Ovary (tissue), 7 donors: ENCODE measurements at regions not wholly inside any gene's neighbourhood (a gene's known extent, or its start where the extent isn't known, plus 50 kb on each side); places are given as distances from the start of the nearest gene placed in this dataset.
"Not testable (repeated sequence)": the region's sequence is repeated elsewhere in the genome, so short reads cannot be mapped to it uniquely, and the experiment has no call there.

Experiments
- DNase-seq, 5 donors: peaks; one replicate each; pipeline ENCODE4 v3.0.0-alpha.2; 2019 to 2020
- H3K27ac ChIP-seq, 2 donors: fragments of 200-600 bp; one replicate each; pipeline versions ENCODE4 v1.5.1 to v1.8.0; 2019 to 2022
- H3K27me3 ChIP-seq: fragments of 200-600 bp; one replicate; pipeline ENCODE4 v1.8.0; 2022
- H3K36me3 ChIP-seq: fragments of 200-600 bp; sonication (generic); one replicate; pipeline ENCODE4 v1.5.1; 2019
- H3K4me1 ChIP-seq: one replicate; pipeline ENCODE4 v1.8.1; 2013; ENCODE audit warnings: mild to moderate bottlenecking, moderate library complexity; ENCODE audit not compliant: insufficient read depth
- H3K4me3 ChIP-seq: fragments of 200-600 bp; sonication (generic); one replicate; pipeline ENCODE4 v1.5.1; 2017
- H3K9me3 ChIP-seq, 2 donors: fragments of 200-600 bp in 1 of 2; sonication (generic) in 1 of 2; one replicate each; pipeline versions ENCODE4 v1.5.1 to v1.8.1; 2013 to 2019; ENCODE audit warnings: mild to moderate bottlenecking in 1 of 2, moderate library complexity in 1 of 2
- EP300 ChIP-seq: sonication (generic); formaldehyde crosslinking; IDR thresholded peaks from one replicate; pipeline ENCODE4 v1.6.1; 2017; ENCODE audit warnings: antibody characterized with exemption
- POLR2A ChIP-seq: fragments of 450-650 bp; IDR thresholded peaks from one replicate; pipeline ENCODE4 v1.6.1; 2017; ENCODE audit warnings: antibody characterized with exemption, mild to moderate bottlenecking, moderate library complexity
- WGBS, 3 donors: extraction: QIAGEN DNeasy Blood & Tissue Kit in 1 of 3; methylation state at CpG; one replicate each; pipeline versions ENCODE4 v1.1.5 to v1.1.7; 2013 to 2017; 5-methylcytosine and 5-hydroxymethylcytosine counted together
- intact Hi-C, 4 donors: fragments of 100-400 bp; cut with DNase I; formaldehyde crosslinking; loops; one replicate each; pipeline versions ENCODE4 v1.11.0 to v1.15.1; 2022 to 2023
- TF ChIP-seq, protein P1 (sequence below), 3 donors: fragments of 450-650 bp in 2 of 3; fragments of 200-600 bp in 1 of 3; IDR thresholded peaks; one replicate each; pipeline versions ENCODE4 v1.5.1 to v1.8.0; 2016 to 2022; ENCODE audit warnings: antibody characterized with exemption in 3 of 3, mild to moderate bottlenecking in 1 of 3
- donor health status: DM: no; HTN: no; CAD: no; lungs with moderate emphysema.
- donor health status: DM: no; HTN: no; CAD: no.
- donor health status: Bipolar disorder and iron deficiency.
- donor health status: DM: no; HTN: no; CAD: no.
- donor health status: DM: yes; HTN: yes; CAD: no.

DNA sequence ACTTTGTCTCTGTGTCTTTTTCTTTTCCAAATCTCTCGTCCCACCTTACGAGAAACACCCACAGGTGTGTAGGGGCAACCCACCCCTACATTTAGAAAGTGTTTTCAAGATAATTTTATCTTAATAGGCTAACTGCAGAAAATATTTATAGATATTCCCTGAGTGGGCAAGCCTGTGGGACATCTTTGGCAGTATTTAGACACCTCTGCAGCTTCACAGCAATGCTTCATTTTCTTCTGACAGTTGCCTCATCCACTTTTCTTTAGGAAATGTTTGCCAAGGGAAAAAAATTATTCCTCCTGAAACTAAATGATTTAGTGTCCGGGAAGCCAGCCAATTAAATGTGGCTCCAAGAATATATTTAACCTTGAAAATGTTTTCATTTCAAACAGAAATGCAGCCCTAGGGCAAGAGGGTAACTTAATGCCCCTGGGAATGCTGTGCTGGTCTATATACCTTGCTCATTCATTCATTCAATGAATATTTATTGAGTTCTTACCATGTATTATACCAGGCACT is 290.4 kb downstream of the ABCC12 start:
- TF ChIP-seq, protein P1, sequence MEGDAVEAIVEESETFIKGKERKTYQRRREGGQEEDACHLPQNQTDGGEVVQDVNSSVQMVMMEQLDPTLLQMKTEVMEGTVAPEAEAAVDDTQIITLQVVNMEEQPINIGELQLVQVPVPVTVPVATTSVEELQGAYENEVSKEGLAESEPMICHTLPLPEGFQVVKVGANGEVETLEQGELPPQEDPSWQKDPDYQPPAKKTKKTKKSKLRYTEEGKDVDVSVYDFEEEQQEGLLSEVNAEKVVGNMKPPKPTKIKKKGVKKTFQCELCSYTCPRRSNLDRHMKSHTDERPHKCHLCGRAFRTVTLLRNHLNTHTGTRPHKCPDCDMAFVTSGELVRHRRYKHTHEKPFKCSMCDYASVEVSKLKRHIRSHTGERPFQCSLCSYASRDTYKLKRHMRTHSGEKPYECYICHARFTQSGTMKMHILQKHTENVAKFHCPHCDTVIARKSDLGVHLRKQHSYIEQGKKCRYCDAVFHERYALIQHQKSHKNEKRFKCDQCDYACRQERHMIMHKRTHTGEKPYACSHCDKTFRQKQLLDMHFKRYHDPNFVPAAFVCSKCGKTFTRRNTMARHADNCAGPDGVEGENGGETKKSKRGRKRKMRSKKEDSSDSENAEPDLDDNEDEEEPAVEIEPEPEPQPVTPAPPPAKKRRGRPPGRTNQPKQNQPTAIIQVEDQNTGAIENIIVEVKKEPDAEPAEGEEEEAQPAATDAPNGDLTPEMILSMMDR (IDR thresholded peaks at IDR 0.05): no peak
- TF ChIP-seq POLR2A: no peak
- TF ChIP-seq EP300: no peak
- H3K27me3 ChIP-seq: no peaks in the 10 kb centered on the region
- no peaks in the 10 kb centered on the region for H3K9me3 ChIP-seq
- H3K36me3 ChIP-seq: no peaks in the 10 kb centered on the region
- no peak overlapping the region for H3K4me3 ChIP-seq
- no peak overlapping the region for H3K27ac ChIP-seq
- no peak for DNase-seq
- WGBS, 3 donors: 23 to 41% (median 29%) methylated on average over 3 of the region's 3 CpGs
- intact Hi-C loops: no loop called here
- no peaks in the 10 kb centered on the region for H3K4me1 ChIP-seq

DNA sequence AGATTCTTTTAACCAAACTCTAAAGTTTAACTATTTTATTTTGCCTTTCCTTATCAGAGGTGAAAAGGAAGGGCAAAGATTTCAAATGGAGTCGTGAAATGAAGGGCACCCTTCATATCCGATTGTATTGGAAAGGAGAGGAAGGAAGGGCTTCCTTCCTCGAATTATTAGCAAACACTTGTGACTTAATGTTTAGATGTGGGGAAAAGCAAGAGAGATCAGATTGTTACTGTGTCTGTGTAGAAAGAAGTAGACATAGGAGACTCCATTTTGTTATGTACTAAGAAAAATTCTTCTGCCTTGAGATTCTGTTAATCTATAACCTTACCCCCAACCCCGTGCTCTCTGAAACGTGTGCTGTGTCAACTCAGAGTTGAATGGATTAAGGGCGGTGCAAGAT is 291.5 kb downstream of the ABCC12 start:
- H3K4me1 ChIP-seq, DNase-seq, H3K27ac ChIP-seq, H3K27me3 ChIP-seq, H3K36me3 ChIP-seq, H3K9me3 ChIP-seq, intact Hi-C loops, H3K4me3 ChIP-seq: not testable (repeated sequence)
- 59 to 66% (median 60%) methylated on average over 6 of the region's 6 CpGs for WGBS, 3 donors

DNA sequence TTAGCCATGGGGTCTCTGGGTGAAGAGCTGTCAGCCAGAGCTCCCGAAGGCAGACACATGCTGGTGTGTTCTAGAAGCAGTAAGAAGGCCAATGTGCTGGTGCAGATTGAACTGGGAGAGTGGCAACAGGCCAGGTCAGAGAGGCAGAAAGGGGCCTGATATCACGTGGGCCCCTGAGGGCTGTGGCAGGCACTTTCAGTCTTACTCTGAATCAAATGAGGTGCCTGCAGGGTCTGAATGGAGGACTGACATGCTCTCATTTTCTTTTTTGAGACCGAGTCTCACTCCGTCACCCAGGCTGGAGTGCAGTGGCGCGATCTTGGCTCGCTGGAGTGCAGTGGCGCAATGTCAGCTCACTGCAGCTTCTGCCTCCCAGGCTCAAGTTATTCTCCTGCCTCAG is 293.8 kb downstream of the ABCC12 start:
- H3K9me3 ChIP-seq: no peaks in the 10 kb centered on the region
- H3K4me3 ChIP-seq: no peak overlapping the region
- DNase-seq: no peak
- no peaks in the 10 kb centered on the region for H3K27me3 ChIP-seq
- intact Hi-C loops: no loop called here
- H3K27ac ChIP-seq: no peak overlapping the region
- no peaks in the 10 kb centered on the region for H3K36me3 ChIP-seq
- WGBS, 3 donors: 91 to 95% (median 94%) methylated on average over 8 of the region's 8 CpGs
- no peaks in the 10 kb centered on the region for H3K4me1 ChIP-seq
- TF ChIP-seq, protein P1 (IDR thresholded peaks at IDR 0.05): no peak
- no peak for TF ChIP-seq EP300
- TF ChIP-seq POLR2A: no peak

GRCh38 chr16:47858333-47858982 is 297.3 kb downstream of the ABCC12 start:
- H3K4me1 ChIP-seq: no peaks in the 10 kb centered on the region
- H3K36me3 ChIP-seq: no peaks in the 10 kb centered on the region
- WGBS, 3 donors: 12 to 22% (median 15%) methylated on average over 9 of the region's 9 CpGs
- H3K4me3 ChIP-seq: no peak overlapping the region
- no peak overlapping the region for H3K27ac ChIP-seq
- intact Hi-C loops: no loop called here
- TF ChIP-seq EP300 (no peak), POLR2A (no peak)
- TF ChIP-seq, protein P1 (IDR thresholded peaks at IDR 0.05): no peak
- DNase-seq: no peak
- H3K27me3 ChIP-seq: no peaks in the 10 kb centered on the region
- peaks cover 0 to 3% of the 10 kb centered on the region in 2 donors for H3K9me3 ChIP-seq

- Histone ChIP-seq H3K27ac (no peak overlapping the region), H3K4me1 (no peaks in the 10 kb centered on the region), H3K9me3 (peaks cover 0 to 3% of the 10 kb centered on the region in 2 donors), H3K27me3 (no peaks in the 10 kb centered on the region), H3K4me3 (no peak overlapping the region), H3K36me3 (no peaks in the 10 kb centered on the region)
- WGBS, 3 donors: 79 to 86% (median 85%) methylated on average over 3 of the region's 3 CpGs
- TF ChIP-seq POLR2A: no peak
- TF ChIP-seq, protein P1 (IDR thresholded peaks at IDR 0.05): no peak
- no peak for TF ChIP-seq EP300
- DNase-seq: no peak
- intact Hi-C loops: no loop called here
These were observed 300.4 kb downstream of the ABCC12 start for GRCh38 chr16:47855431-47855830.
